ENCODE measurements at regions not wholly inside any gene's neighbourhood (a gene's known extent, or its start where the extent isn't known, plus 50 kb on each side); places are given as distances from the start of the nearest gene placed in this dataset.

DNA sequence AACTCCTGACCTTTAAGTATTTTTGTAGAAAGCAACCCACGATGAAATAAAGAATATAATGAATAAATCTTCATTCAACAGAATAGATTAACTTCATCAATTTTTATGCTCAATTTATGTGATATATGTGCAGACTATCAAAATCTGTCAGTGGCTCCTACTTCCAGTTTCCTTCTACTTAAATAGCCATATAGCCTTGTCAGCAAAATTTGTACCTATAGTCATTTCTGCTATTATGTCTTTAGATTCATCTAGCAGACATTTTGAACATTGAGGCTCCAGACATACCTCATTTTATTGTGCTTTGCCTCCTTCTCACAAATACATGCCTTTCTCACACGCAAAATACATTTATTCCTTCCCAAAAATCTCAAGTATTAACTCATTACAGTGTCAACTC lies 971.7 kb downstream of the FAM133A start:
- 81 to 83% methylated on average over 2 of the region's 2 CpGs for WGBS, 2 donors
- no peak for DNase-seq

DNA sequence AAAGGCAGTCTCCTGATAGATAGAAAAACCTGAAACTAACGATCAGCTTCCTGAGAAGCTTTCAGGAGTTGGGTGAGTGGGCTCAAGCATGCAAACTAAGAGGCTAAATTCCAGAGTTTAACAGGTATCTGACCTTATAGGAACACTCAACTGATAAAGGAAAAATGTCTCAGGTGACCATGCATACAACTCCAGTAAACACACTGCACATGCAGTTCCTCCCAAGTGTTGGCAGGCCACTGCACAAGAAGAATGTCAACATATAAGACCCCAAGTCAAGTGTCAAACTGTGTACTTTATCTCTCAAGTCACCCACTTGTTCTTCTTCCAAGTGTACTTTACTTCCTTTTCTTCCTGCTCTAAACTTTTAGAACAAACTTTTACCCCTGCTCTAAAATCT lies 981.2 kb downstream of the FAM133A start:
- Histone ChIP-seq H3K4me1 (ENCODE audit: control insufficient read depth in 5 of 5, insufficient read depth in 5 of 5, low read length in 5 of 5) (no peaks in the 10 kb centered on the region), H3K27ac (ENCODE audit: low read depth in 1 of 2, low read length in 1 of 2) (no peak overlapping the region), H3K4me3 (no peak overlapping the region), H3K9ac (ENCODE audit: insufficient read depth in 1 of 2, low read length in 2 of 2) (no peak overlapping the region), H3K27me3 (ENCODE audit: control insufficient read depth in 3 of 3, insufficient read depth in 3 of 3, low read length in 2 of 3) (no peaks in the 10 kb centered on the region), H3K36me3 (ENCODE audit: control insufficient read depth in 4 of 4, insufficient read depth in 4 of 4, low read length in 4 of 4) (no peaks in the 10 kb centered on the region), H3K9me3 (ENCODE audit: control insufficient read depth in 4 of 4, insufficient read depth in 3 of 4, low read length in 3 of 4) (peaks cover 0 to 9% (median 3%) of the 10 kb centered on the region in 4 donors)
- no peak for TF ChIP-seq CTCF (IDR thresholded peaks at IDR 0.05; ENCODE audit: control extremely low read depth, extremely low read depth)
- peak; percentile 29 to 68 (median 42) for DNase-seq
- ATAC-seq (ENCODE audit: insufficient read depth, low FRiP score), result peak; percentile 75
- WGBS, 2 donors, result 51 to 55% methylated on average over 1 of the region's 1 CpG

More for the DNA sequence above, 971.7 kb downstream of the FAM133A start:
- Histone ChIP-seq H3K9ac (ENCODE audit: insufficient read depth in 1 of 2, low read length in 2 of 2) (no peak overlapping the region), H3K27ac (ENCODE audit: low read depth in 1 of 2, low read length in 1 of 2) (no peak overlapping the region), H3K36me3 (ENCODE audit: control insufficient read depth in 4 of 4, insufficient read depth in 4 of 4, low read length in 4 of 4) (no peaks in the 10 kb centered on the region), H3K27me3 (ENCODE audit: control insufficient read depth in 3 of 3, insufficient read depth in 3 of 3, low read length in 2 of 3) (no peaks in the 10 kb centered on the region), H3K4me3 (no peak overlapping the region), H3K9me3 (ENCODE audit: control insufficient read depth in 4 of 4, insufficient read depth in 3 of 4, low read length in 3 of 4) (no peaks in the 10 kb centered on the region), H3K4me1 (ENCODE audit: control insufficient read depth in 5 of 5, insufficient read depth in 5 of 5, low read length in 5 of 5) (no peaks in the 10 kb centered on the region)
- ATAC-seq (ENCODE audit: insufficient read depth, low FRiP score), result no peak
- no peak for TF ChIP-seq CTCF (IDR thresholded peaks at IDR 0.05; ENCODE audit: control extremely low read depth, extremely low read depth)

- Histone ChIP-seq H3K9ac (ENCODE audit: insufficient read depth in 1 of 2, low read length in 2 of 2) (no peak overlapping the region), H3K36me3 (ENCODE audit: control insufficient read depth in 4 of 4, insufficient read depth in 4 of 4, low read length in 4 of 4) (no peaks in the 10 kb centered on the region), H3K4me1 (ENCODE audit: control insufficient read depth in 5 of 5, insufficient read depth in 5 of 5, low read length in 5 of 5) (no peaks in the 10 kb centered on the region), H3K27ac (ENCODE audit: low read depth in 1 of 2, low read length in 1 of 2) (no peak overlapping the region), H3K27me3 (ENCODE audit: control insufficient read depth in 3 of 3, insufficient read depth in 3 of 3, low read length in 2 of 3) (peaks cover 0 to 4% (median 0%) of the 10 kb centered on the region in 3 donors), H3K4me3 (no peak overlapping the region), H3K9me3 (ENCODE audit: control insufficient read depth in 4 of 4, insufficient read depth in 3 of 4, low read length in 3 of 4) (peaks cover 0 to 9% (median 3%) of the 10 kb centered on the region in 4 donors)
- DNase-seq (peak in 1 of 3 donors; percentile 18), ATAC-seq (ENCODE audit: insufficient read depth, low FRiP score) (peak; percentile 47)
- TF ChIP-seq CTCF (IDR thresholded peaks at IDR 0.05; ENCODE audit: control extremely low read depth, extremely low read depth), result no peak
Measured at GRCh38 chrX:94662689-94663088, 988.7 kb downstream of the FAM133A start.

GRCh38 chrX:94676285-94676684 lies 1002.3 kb downstream of the FAM133A start:
- Histone ChIP-seq H3K9me3 (ENCODE audit: control insufficient read depth in 4 of 4, insufficient read depth in 3 of 4, low read length in 3 of 4) (peaks cover 0 to 8% (median 0%) of the 10 kb centered on the region in 4 donors), H3K9ac (ENCODE audit: insufficient read depth in 1 of 2, low read length in 2 of 2) (no peak overlapping the region), H3K27ac (ENCODE audit: low read depth in 1 of 2, low read length in 1 of 2) (no peak overlapping the region), H3K4me3 (no peak overlapping the region), H3K4me1 (ENCODE audit: control insufficient read depth in 5 of 5, insufficient read depth in 5 of 5, low read length in 5 of 5) (no peaks in the 10 kb centered on the region), H3K27me3 (ENCODE audit: control insufficient read depth in 3 of 3, insufficient read depth in 3 of 3, low read length in 2 of 3) (peaks cover 0 to 10% (median 5%) of the 10 kb centered on the region in 3 donors), H3K36me3 (ENCODE audit: control insufficient read depth in 4 of 4, insufficient read depth in 4 of 4, low read length in 4 of 4) (no peaks in the 10 kb centered on the region)
- DNase-seq (no peak), ATAC-seq (ENCODE audit: insufficient read depth, low FRiP score) (no peak)
- 82 to 88% methylated on average over 2 of the region's 2 CpGs for WGBS, 2 donors
- TF ChIP-seq CTCF (IDR thresholded peaks at IDR 0.05; ENCODE audit: control extremely low read depth, extremely low read depth), result no peak

All from lung (tissue), 11 donors.